ENCODE measurements at regions not wholly inside any gene's neighbourhood (a gene's known extent, or its start where the extent isn't known, plus 50 kb on each side); places are given as distances from the start of the nearest gene placed in this dataset.

GRCh38 chr6:4210629-4211419, 75.4 kb upstream of the ECI2 start:
- TF ChIP-seq POLR2A (IDR thresholded peaks at IDR 0.05; ENCODE audit: extremely low read depth, insufficient read length) (no peak), CTCF (IDR thresholded peaks at IDR 0.05; ENCODE audit: low read depth, low read length) (peak; percentile 83), MAX (IDR thresholded peaks at IDR 0.05; ENCODE audit: low read depth, low read length) (no peak), MYC (IDR thresholded peaks at IDR 0.05; ENCODE audit: low read depth, low read length) (no peak)
